LoVo (cell line): ENCODE measurements at regions not wholly inside any gene's neighbourhood (a gene's known extent, or its start where the extent isn't known, plus 50 kb on each side); places are given as distances from the start of the nearest gene placed in this dataset.

ENCODE experiments used
- DNase-seq: peaks from one replicate; pipeline ENCODE4 v3.0.0-alpha.2; 2016; ENCODE audit warnings: low spot score

DNA sequence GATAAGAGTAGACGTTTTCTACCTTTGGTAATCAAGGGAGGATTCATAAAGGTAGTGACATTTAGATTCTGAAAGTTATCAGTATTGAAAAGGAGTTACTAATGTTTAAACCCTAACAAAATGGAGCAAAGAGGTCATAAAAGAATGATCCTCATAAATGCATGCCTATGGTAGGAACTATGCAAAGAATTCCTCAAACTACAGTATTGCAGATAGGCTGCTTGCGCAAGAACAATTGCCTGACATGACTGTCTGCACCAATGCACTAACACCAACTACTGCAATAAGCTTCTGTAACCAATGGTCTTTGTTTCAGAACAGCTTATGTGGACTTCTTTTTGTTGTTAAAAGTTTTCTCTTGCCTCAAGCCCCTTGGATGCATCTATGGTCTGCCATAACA, 597.3 kb upstream of the ADGRL4 start:
- no peak for DNase-seq

DNA sequence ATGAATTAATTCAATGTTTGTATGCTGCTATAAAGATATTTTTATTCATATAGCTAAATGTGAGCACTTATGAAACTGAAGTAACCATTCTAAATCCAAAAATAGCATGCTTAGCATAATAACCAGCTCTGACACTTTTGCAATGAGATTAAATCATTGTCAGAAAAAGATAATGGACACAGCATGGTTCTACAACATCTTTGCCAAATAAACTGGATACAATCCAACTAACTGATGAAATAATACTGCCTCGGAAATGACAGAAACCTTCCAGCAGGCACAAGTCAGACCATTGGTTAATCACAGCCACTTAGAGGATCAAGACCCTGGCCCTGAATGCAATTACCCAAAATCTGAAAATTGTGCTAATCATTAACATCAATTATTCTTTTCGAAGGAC, 592.7 kb upstream of the ADGRL4 start:
- no peak for DNase-seq

DNA sequence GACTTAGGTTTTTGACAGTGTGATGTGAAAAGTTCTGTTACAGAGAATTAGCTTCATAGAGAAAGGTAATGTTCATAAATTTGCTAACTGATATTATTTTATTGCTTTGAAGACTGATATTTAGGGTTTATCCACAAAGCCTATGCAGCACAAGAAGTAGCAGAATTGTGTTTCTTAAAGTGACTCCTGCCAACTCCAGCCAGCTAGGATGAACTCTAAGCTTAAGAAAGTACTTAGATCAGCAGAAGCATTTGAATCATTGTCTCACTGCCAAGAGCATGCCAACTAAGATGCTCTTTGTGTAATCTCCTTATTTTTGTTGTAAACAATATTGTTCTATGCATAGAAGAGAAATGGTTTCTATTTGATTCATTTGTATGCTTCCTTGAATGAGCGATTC, 589.4 kb upstream of the ADGRL4 start:
- DNase-seq = no peak

DNA sequence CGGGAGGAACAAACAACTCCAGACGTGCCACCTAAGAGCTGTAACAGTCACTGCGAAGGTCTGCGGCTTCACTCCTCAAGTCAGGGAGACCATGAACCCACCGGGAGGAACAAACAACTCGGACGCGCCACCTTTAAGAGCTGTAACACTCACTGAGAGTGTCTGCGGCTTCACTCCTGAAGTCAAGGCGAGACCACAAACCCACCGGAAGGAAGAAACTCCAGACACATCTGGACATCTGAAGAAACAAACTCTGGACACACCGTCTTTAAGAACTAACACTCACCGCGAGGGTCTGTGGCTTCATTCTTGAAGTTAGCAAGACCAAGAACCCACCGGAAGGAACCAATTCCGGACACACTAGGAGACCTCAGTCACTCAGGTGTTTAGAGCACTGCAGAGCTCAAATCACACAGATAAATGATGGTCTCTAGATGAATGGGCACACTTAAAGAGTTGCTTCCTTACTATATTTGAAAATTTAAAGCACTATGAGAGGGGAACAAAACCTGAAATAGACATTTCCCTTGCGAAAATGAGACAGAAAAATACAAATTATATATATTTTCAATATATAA, 587.7 kb upstream of the ADGRL4 start:
- no peak for DNase-seq

DNA sequence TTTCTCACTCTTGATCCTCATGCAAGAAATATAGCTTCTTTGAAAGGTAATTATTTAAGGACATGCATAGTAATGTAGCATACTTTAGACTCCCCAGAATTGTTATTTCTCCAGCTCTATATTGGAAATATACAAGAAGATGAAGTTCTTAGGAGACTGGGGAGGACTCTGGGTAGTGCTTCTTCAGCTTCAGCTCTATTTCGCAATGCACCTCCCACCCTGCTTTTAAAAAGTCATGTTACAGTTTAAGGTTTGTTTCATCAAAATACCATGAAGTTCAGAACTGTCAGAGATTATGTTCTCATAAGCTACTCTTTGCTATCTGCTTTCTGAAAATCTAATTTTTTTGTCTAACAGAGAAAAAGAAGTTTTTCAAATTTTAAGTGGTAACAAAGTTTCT, 586.2 kb upstream of the ADGRL4 start:
- no peak for DNase-seq

DNA sequence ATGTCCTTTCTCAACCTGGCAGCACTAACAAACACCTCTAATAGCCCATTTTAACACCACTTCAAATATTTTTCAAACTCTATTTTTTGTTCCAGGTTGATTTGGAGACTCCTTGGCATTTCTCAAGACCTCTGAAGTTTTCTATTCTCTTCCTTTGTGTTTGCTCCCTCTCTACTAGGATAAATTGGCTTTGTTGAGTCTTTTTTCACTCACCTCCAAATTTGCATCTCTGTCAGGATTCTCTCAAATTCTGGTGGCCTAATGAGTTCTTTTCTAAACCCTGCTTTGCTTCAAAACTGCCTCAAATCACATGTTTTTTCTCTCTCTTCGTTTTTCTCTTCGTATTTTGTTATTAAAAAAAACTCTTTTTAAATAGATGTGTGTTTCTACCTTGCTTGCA, 582.2 kb upstream of the ADGRL4 start:
- DNase-seq = no peak

DNA sequence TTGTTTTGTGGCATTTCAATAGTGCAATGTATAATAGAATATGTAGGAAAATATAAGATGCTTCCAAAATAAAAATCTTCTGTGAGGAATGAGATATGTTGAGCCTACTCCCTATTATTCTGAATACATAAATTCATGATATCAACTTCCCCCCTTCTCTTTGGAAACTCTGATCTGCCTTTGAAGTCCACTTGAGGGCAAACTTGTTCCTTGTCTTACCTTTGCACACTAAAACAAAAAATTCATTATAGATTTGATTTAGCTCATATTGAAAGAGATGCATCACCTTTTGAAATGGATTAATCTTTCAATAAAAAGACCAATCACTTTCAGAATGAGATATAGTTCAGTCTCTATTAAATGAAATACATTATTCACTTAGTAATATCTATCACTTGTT, 580.7 kb upstream of the ADGRL4 start:
- no peak for DNase-seq

DNA sequence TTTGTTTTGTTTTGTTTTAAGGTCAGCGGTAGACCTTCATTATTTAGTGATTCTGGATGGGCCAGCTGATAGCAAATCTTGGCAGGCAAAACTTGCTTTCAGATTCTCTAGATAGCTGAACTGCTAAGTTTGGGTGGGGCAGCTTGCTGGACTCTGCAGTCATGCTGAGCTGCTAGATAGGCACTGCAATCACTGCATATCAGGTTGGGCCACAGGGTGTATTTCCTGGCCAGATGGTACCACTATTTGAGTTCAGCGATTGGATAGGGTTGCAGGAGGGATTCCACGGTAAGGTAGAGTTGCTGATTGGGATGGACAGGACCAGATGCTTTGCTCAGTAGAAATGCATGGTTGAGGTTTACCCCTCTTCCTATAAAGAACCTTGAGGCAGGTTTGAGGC, 579.3 kb upstream of the ADGRL4 start:
- no peak for DNase-seq

DNA sequence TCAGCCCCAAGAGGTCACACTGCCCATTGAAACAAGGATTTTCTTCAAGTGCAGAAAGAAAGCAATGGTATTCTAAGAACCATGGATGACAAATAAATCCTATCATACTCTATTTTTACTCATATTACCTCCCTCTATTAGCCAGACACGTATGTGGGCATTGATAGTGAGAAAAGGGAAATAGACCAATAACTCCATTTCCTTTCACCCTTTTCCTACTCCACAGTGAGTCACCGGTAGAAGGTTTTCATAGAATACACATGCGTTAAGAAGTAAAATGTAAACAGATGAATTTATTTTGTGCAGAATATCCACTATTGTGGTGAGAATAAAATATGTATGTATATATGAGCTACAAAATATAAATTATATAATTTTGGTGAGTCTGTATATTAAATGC, 568.9 kb upstream of the ADGRL4 start:
- DNase-seq = no peak

DNA sequence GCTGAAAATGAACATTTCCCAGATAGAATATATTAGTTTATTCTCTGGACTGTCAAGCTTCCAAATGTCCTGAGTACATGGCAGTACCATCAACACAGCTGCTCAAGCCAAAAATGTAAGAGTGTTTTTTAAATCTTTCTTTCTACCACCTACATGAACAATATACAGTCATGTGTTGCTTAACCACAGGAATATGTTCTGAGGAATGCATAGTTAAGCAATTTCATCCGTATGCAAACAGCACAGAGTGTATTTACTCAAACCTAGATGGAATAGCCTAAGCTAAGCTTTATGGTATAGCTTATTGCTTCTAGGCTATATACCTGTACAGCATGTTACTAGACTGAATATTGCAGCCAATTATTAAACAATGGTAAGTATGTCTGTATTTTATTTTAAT, 561.9 kb upstream of the ADGRL4 start:
- no peak for DNase-seq

DNA sequence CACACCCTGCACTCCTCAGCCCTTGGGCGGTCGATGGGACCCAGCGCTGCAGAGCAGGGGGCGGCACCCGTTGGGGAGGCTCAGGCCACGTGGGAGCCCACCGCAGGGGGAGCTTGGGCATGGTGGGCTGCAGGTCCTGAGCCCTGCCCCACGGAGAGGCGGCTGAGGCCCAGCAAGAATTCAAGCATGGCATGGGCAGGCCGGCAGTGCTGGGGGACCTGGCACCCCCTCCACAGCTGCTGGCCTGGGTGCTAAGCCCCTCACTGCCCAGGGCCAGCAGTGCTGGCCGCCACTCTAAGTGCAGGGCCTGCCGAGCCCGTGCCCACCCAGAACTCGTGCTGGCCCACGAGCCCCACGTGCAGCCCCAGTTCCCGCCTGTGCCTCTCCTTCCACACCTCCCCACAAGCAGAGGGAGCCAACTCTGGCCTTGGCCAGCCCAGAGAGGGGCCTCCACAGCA, 555.0 kb upstream of the ADGRL4 start:
- DNase-seq = no peak

DNA sequence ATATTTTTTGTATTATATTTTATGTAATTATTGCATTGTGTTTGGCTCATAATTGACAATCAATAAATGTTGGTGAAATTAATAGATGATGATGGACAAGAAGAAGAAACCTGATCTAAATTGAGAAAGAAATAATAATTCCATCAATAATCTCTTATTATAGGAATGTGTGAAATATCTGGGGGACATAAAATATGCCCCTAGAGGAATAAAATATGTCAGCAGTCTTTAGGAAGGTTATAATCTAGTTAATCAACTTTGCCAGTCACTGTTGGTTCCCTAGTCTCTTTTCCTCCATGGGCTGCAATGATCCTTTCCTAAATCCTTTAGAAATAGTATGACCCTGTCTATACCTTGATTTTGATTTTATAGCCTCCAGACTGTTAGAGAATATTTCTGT, 549.7 kb upstream of the ADGRL4 start:
- DNase-seq = no peak

DNA sequence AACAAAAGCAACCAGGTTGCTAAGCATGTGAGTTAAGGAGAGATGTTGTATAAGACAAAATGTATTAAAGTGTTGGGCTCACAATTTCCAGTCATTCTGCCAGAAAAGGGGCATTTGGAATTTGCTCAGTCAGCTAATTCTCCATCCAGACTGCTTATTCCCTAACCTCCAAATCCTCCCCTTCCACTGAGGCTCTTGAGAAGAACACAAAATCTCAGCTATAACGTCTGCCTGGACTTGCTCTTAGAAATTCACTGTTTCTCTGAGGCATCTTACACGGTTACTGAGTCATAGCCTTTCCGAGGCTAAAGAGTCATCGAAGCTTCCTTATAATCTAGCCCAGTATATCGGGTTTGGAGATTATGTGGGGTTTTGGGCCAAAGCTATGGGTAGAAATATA, 548.2 kb upstream of the ADGRL4 start:
- no peak for DNase-seq

DNA sequence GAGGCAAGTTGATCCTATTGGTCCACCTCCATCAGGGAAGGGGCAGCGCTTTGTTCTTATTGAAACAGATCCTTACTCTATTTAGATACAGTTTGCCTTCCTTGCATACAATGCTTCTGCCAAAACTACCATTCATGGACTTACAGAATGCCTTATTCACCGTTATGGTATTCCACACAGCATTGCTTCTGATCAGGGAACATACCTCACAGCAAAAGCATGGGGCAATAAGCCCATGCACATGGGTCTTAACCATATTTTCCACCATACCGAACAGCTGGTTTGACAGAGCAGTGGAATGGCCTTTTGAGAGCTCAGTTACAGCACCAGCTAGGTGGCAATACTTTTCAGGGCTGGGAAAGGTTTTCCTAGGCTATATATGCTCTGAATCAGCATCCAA, 544.8 kb upstream of the ADGRL4 start:
- DNase-seq = no peak

DNA sequence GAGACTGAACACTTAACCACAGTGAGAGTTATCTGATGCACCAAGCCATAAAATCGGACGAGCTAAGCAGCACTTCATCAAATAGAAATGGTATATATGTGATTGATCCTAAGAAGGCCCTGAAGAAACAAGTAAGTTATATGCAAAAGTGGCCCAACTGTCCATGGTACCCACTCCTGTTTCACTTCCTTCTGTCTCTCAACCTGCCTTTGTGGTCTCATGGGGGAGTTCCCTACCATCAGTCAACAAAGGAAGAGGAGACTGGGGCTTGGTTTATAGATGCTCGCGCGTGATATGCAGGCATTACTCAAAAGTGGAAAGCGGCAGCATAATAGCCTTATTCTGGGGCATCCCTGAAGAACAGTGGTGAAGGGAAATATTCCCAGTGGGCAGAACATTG, 543.9 kb upstream of the ADGRL4 start:
- no peak for DNase-seq

DNA sequence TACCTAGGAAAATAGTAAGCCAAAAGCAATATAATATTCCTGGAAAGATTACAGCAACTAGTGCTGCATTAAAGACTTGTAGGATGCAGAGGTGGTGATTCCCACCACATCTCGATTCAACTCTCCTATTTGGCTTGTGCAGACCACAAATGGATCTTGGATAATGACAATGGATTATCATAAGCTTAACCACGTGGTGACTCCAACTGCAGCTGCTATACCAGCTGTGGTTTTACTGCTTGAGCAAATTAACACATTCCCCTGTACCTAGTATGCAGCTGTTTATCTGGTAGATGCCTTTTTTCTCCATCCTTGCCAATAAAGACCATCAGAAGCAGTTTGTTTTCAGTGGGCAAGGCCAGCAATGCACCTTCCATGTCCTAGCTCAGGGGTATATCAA, 542.7 kb upstream of the ADGRL4 start:
- DNase-seq = no peak

DNA sequence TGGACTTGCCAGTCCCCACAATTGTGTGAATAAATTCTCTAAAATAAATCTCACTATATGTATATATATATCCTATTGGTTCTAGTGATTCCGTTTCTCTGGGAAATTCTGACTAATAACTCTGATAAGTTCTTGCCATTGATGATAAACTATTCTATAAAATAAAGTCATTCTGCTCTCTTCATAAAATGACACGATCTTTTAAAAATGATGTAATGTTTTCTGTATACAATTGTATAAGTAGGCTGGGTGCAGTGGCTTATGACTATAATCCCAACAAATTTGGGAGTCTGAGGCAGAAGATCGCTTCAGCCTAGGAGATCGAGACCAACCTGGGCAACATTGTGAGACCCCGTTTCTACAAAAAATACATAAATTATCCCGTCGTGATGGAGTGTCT, 541.0 kb upstream of the ADGRL4 start:
- no peak for DNase-seq

DNA sequence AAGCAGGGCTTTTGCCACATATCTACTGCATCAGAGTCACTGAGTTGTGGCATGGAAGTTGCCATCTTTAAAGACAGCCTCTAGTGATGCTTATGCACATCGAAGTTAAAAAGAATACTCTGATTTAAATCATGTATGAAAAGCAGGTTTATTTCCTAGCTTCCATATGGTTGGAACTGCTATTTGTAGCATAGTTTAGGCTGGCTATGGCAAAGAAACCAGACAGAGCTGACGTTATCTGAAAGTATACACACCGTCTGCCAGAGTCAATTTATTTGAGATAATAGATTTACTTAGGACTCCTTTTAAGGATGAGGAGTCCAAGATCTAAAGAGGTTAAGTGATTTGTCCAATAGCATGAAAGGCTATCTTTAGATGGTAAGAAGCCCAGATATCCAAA, 536.9 kb upstream of the ADGRL4 start:
- DNase-seq = no peak

DNA sequence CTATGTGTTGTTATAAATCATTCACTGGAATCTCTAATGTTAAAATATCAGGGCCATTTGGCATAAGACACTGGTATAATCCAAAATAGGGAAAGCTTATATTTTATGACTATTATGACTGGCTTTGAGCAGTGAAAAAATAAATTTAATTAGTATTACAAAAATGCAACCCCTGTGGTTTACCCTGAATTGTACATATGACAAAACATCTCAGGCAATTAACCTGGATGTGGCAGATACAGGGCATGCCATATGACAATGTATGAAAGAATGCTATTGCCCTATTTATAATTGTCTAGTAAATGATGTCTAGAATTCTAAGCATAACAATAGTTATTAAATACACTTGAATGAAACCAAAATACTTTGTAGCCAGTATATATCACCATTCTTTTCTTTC, 532.5 kb upstream of the ADGRL4 start:
- DNase-seq = no peak

DNA sequence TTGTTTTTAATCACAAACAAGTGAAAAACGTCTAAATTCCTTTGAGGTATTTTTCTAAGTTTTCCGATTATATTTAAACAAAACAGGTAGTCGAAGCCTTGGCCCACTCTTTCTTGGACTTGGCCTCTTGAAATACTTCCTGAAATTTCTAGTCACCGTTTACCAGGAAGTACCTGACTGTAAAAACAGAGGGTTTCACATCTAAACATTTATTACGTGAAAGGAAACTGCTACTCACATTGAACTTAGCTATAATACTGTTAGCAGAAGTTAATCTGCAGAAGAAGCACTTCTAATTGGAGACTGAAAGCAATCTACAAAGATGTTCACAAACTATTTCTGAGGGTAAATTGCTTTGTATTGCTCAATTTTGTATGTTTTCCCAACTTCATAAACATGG, 526.0 kb upstream of the ADGRL4 start:
- no peak for DNase-seq

DNA sequence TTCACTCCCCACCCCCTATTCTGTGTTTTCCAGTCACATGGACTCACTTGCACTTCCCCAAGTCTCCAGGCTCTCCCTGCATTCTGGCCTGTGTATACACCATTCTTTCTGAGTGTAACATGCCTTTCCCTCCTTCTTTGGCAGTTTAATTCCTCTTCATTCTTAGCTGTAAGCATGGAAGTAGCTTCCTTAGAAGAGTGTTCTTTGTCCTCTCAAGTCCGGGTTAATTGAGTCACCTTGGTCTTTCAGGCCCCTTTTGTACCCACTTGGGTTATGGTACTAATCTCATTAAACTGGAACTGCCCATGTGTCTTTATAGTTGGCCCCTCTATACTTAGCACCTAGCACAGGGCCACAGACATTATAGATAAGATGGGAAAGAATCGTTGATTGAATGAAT, 525.3 kb upstream of the ADGRL4 start:
- DNase-seq = no peak

DNA sequence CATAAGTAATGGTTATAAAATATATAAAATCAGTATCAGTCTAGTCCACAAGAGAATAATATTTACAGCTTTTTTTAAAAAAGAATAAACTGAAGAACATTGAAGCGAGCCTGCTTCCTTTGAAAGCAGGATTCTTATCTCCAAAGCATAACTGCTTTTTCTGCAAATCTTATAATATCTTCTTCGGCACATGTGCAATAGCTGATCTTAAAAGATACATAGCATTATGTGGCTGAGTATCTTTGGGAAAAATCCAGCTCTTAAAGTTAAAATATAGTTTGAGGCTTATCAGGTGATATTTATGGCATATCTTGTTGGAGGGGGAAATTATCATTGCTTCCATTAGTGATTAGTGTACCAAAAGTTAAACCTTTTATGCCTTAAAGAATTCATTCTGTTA, 523.9 kb upstream of the ADGRL4 start:
- no peak for DNase-seq

DNA sequence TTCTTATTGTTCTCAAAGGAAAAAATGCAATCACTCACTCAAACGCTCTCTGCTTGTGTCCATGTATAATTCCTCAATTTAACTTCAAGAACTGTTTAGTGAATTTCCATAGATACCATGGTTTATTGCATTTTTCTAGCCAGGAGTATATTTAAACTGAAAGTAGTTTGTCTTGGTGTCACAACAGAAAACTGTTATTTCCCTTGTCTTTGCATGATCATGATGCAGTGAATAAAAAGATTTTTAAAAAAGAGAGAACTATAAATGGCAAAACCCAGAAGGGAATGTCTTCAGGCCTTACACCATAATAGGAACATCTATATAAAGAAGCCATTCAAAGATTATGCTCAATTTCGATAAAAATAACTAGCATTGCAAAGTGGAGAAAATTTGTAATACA, 523.5 kb upstream of the ADGRL4 start:
- DNase-seq = no peak

DNA sequence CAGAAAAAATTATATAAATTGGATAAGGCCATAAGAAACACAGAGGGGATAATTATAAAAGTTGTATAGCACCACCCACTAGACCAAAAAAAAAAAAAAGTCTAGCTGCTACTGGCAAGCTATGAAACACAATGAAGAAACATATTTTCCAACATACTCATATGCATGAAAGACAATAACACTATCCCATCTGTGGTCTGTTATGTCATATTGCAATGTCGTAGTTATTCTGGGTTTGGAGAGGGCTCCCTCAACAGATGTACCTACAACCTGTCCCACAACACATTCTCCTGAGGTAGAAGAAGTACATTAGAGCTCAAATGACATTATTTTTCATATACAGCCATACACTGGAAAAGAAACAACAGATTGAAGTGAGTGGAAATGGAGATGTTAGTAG, 517.6 kb upstream of the ADGRL4 start:
- no peak for DNase-seq
